ENCODE measurements at regions not wholly inside any gene's neighbourhood (a gene's known extent, or its start where the extent isn't known, plus 50 kb on each side); places are given as distances from the start of the nearest gene placed in this dataset.

DNA sequence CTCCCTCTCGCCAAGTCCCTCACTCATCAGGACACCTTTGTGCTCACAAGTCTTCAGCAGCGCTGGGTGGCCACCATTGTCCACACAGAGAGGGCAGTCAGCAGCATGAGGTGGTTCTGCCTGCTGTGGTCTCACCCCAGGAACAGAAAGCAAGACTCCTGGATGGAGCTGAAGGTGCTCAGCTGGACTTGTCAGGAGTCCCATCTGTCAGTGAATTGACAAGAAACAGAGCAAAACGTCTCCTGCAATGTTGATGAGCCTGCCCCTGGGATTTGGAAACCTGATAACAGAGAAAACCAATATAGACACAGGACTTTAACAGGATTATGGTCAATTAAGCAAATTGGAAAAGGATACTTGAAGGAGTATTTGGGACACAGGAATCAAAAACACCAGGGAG is 122.2 kb upstream of the PRSS58 start:
- TF ChIP-seq CTCF (IDR thresholded peaks at IDR 0.05; ENCODE audit: insufficient read depth, low read length) (no peak), REST (IDR thresholded peaks at IDR 0.05; ENCODE audit: insufficient replicate concordance, low read depth) (no peak), POLR2AphosphoS5 (IDR thresholded peaks at IDR 0.05; ENCODE audit: low read depth) (no peak), GABPA (IDR thresholded peaks at IDR 0.05; ENCODE audit: low read depth) (no peak)
